ENCODE measurements at regions not wholly inside any gene's neighbourhood (a gene's known extent, or its start where the extent isn't known, plus 50 kb on each side); places are given as distances from the start of the nearest gene placed in this dataset.

- H3K9me3 ChIP-seq (ENCODE audit: control insufficient read depth, insufficient read depth, low read length) = no peaks in the 10 kb centered on the region
- H3K27me3 ChIP-seq (ENCODE audit: control insufficient read depth, low read length) = no peaks in the 10 kb centered on the region
- no peaks in the 10 kb centered on the region for H3K36me3 ChIP-seq (ENCODE audit: control insufficient read depth, low read length)
- no peaks in the 10 kb centered on the region for H3F3A ChIP-seq (ENCODE audit: control insufficient read depth, insufficient read depth)
- no peak overlapping the region for H3K4me2 ChIP-seq (ENCODE audit: low read length)
- H3K27ac ChIP-seq (ENCODE audit: low read depth, low read length) = no peak overlapping the region
- H4K20me1 ChIP-seq (ENCODE audit: control insufficient read depth, insufficient read depth, low read depth, low read length) = no peaks in the 10 kb centered on the region
- TF ChIP-seq EZH2phosphoT487 (IDR thresholded peaks at IDR 0.05; ENCODE audit: borderline replicate concordance, low read length) (no peak), CTCF (IDR thresholded peaks at IDR 0.05; ENCODE audit: low read depth, low read length, poor library complexity, severe bottlenecking) (no peak)
- H3K9me2 ChIP-seq (replicated peaks; ENCODE audit: control insufficient read depth, low read length) = no peaks in the 10 kb centered on the region
- H3K79me2 ChIP-seq (ENCODE audit: control insufficient read depth, low read length) = no peaks in the 10 kb centered on the region
- H3K4me3 ChIP-seq (ENCODE audit: low read length) = no peak overlapping the region
- H3K4me1 ChIP-seq (ENCODE audit: control insufficient read depth, low read length) = no peaks in the 10 kb centered on the region
Measured at GRCh38 chr16:76114681-76115080, 162.5 kb upstream of the CNTNAP4 start.

GRCh38 chr16:76118344-76118743 is 158.9 kb upstream of the CNTNAP4 start:
- Histone ChIP-seq H3K4me1 (ENCODE audit: control insufficient read depth, low read length) (no peaks in the 10 kb centered on the region), H3F3A (ENCODE audit: control insufficient read depth, insufficient read depth) (no peaks in the 10 kb centered on the region), H3K9me3 (ENCODE audit: control insufficient read depth, insufficient read depth, low read length) (no peaks in the 10 kb centered on the region), H3K27ac (ENCODE audit: low read depth, low read length) (no peak overlapping the region), H3K9me2 (replicated peaks; ENCODE audit: control insufficient read depth, low read length) (no peaks in the 10 kb centered on the region), H3K79me2 (ENCODE audit: control insufficient read depth, low read length) (no peaks in the 10 kb centered on the region), H3K4me2 (ENCODE audit: low read length) (no peak overlapping the region), H4K20me1 (ENCODE audit: control insufficient read depth, insufficient read depth, low read depth, low read length) (no peaks in the 10 kb centered on the region), H3K4me3 (ENCODE audit: low read length) (no peak overlapping the region), H3K36me3 (ENCODE audit: control insufficient read depth, low read length) (no peaks in the 10 kb centered on the region), H3K27me3 (ENCODE audit: control insufficient read depth, low read length) (no peaks in the 10 kb centered on the region)
- no peak for TF ChIP-seq CTCF (IDR thresholded peaks at IDR 0.05; ENCODE audit: low read depth, low read length, poor library complexity, severe bottlenecking)
- no peak for TF ChIP-seq EZH2phosphoT487 (IDR thresholded peaks at IDR 0.05; ENCODE audit: borderline replicate concordance, low read length)

GRCh38 chr16:76121636-76122035 is 155.6 kb upstream of the CNTNAP4 start:
- no peaks in the 10 kb centered on the region for H3F3A ChIP-seq (ENCODE audit: control insufficient read depth, insufficient read depth)
- no peaks in the 10 kb centered on the region for H3K9me3 ChIP-seq (ENCODE audit: control insufficient read depth, insufficient read depth, low read length)
- no peak overlapping the region for H3K27ac ChIP-seq (ENCODE audit: low read depth, low read length)
- H4K20me1 ChIP-seq (ENCODE audit: control insufficient read depth, insufficient read depth, low read depth, low read length) = no peaks in the 10 kb centered on the region
- TF ChIP-seq EZH2phosphoT487 (IDR thresholded peaks at IDR 0.05; ENCODE audit: borderline replicate concordance, low read length) = no peak
- TF ChIP-seq CTCF (IDR thresholded peaks at IDR 0.05; ENCODE audit: low read depth, low read length, poor library complexity, severe bottlenecking) = no peak
- no peaks in the 10 kb centered on the region for H3K4me1 ChIP-seq (ENCODE audit: control insufficient read depth, low read length)
- no peaks in the 10 kb centered on the region for H3K79me2 ChIP-seq (ENCODE audit: control insufficient read depth, low read length)
- no peaks in the 10 kb centered on the region for H3K9me2 ChIP-seq (replicated peaks; ENCODE audit: control insufficient read depth, low read length)
- H3K36me3 ChIP-seq (ENCODE audit: control insufficient read depth, low read length) = no peaks in the 10 kb centered on the region
- H3K27me3 ChIP-seq (ENCODE audit: control insufficient read depth, low read length) = no peaks in the 10 kb centered on the region
- no peak overlapping the region for H3K4me2 ChIP-seq (ENCODE audit: low read length)
- no peak overlapping the region for H3K4me3 ChIP-seq (ENCODE audit: low read length)

GRCh38 chr16:76123966-76124365 is 153.2 kb upstream of the CNTNAP4 start:
- H3K4me3 ChIP-seq (ENCODE audit: low read length) = no peak overlapping the region
- H3K79me2 ChIP-seq (ENCODE audit: control insufficient read depth, low read length) = no peaks in the 10 kb centered on the region
- no peaks in the 10 kb centered on the region for H3K4me1 ChIP-seq (ENCODE audit: control insufficient read depth, low read length)
- H3K9me2 ChIP-seq (replicated peaks; ENCODE audit: control insufficient read depth, low read length) = no peaks in the 10 kb centered on the region
- no peak overlapping the region for H3K4me2 ChIP-seq (ENCODE audit: low read length)
- H3K9me3 ChIP-seq (ENCODE audit: control insufficient read depth, insufficient read depth, low read length) = no peaks in the 10 kb centered on the region
- H3K27me3 ChIP-seq (ENCODE audit: control insufficient read depth, low read length) = no peaks in the 10 kb centered on the region
- no peak for TF ChIP-seq CTCF (IDR thresholded peaks at IDR 0.05; ENCODE audit: low read depth, low read length, poor library complexity, severe bottlenecking)
- TF ChIP-seq EZH2phosphoT487 (IDR thresholded peaks at IDR 0.05; ENCODE audit: borderline replicate concordance, low read length) = no peak
- H3K27ac ChIP-seq (ENCODE audit: low read depth, low read length) = no peak overlapping the region
- H3F3A ChIP-seq (ENCODE audit: control insufficient read depth, insufficient read depth) = no peaks in the 10 kb centered on the region
- H4K20me1 ChIP-seq (ENCODE audit: control insufficient read depth, insufficient read depth, low read depth, low read length) = no peaks in the 10 kb centered on the region
- no peaks in the 10 kb centered on the region for H3K36me3 ChIP-seq (ENCODE audit: control insufficient read depth, low read length)
